WI38 (cell line): ENCODE measurements at regions not wholly inside any gene's neighbourhood (a gene's known extent, or its start where the extent isn't known, plus 50 kb on each side); places are given as distances from the start of the nearest gene placed in this dataset.

Source experiments
- H3K4me3 ChIP-seq: 2 replicates; pipeline ENCODE4 v1.5.1; 2011; ENCODE audit warnings: low read depth, mild to moderate bottlenecking, control low read depth, low read length
- TF ChIP-seq, protein P1 (sequence below): IDR thresholded peaks from 2 replicates; pipeline ENCODE4 v1.5.1; 2012; ENCODE audit warnings: low read depth, mild to moderate bottlenecking, control low read depth, low read length

DNA sequence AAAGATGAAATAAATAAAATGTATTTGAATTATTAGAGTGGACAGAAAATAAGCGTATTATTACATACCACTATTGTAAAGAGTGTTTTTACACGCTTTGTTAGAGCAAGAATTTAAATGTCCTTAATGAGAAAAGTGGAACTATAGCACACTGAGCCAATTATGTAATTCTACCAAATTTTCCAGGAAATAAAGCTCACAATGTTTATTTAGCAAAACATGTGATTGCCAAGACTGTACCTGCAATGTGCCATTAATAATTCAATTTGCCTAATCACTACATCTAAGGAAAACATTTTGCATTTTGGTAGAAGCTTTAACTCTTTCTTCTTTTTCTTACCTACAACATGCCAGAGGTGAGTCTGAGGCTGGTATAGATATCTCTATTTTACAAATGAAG is 58.7 kb upstream of the PHACTR1 start:
- H3K4me3 ChIP-seq, result no peak overlapping the region
- TF ChIP-seq, protein P1, sequence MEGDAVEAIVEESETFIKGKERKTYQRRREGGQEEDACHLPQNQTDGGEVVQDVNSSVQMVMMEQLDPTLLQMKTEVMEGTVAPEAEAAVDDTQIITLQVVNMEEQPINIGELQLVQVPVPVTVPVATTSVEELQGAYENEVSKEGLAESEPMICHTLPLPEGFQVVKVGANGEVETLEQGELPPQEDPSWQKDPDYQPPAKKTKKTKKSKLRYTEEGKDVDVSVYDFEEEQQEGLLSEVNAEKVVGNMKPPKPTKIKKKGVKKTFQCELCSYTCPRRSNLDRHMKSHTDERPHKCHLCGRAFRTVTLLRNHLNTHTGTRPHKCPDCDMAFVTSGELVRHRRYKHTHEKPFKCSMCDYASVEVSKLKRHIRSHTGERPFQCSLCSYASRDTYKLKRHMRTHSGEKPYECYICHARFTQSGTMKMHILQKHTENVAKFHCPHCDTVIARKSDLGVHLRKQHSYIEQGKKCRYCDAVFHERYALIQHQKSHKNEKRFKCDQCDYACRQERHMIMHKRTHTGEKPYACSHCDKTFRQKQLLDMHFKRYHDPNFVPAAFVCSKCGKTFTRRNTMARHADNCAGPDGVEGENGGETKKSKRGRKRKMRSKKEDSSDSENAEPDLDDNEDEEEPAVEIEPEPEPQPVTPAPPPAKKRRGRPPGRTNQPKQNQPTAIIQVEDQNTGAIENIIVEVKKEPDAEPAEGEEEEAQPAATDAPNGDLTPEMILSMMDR, result no peak

DNA sequence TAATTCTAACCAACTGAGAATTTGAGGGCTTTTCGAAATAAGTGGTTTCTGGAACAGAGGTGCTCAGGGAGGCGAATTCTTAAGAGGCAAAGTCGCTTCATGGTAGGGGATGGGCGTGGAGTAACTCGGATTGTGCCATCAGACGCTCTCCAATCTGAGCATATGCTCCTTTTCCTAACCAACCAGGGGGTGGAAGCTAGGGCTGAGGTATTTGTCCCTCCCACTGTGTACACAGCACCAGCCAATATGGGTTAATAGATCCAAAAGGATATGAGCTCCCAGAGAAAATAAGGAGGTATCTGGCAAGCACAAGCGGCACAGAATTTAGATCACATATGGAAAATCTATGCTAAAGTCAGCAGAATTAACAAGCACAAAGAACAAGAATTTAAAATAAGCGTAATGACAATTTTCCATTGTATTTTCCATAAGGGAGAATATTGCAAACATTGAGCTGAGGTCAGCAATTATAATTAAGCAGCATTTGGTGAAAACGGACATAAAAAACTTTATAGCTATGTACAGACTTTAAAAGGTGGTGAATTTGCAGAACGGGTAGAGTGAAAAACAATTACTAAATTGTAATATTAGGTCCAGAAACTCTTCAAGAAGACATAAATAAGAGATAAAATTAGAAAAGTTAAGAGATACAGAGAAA is 55.0 kb upstream of the PHACTR1 start:
- no peak overlapping the region for H3K4me3 ChIP-seq
- TF ChIP-seq, protein P1, result no peak
